ENCODE measurements at regions not wholly inside any gene's neighbourhood (a gene's known extent, or its start where the extent isn't known, plus 50 kb on each side); places are given as distances from the start of the nearest gene placed in this dataset.
A peak's percentile ranks its signal among the peaks of the same experiment; 100 is the strongest.

DNA sequence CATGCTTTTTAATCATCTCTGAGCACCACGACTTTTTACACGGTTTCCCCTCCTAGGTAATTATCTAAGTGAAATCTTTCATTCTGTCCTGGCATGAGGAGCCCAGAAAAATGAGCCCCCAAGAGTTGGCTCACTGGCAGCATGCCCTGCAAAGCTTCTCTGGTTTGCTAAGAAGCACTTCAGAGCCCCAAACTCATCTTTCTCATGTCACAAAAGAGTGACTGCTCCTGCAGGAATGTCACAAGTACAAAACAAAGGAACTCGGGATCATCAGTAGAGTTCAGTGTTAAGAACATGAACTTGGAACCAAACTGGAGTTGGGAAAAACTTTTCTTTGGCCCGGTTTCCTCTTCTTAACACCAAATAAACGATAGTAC is 123.9 kb downstream of the FOXB1 start:
- H3K9me3 Mint-ChIP-seq = no peaks in the 10 kb centered on the region
- Histone ChIP-seq H3K4me2 (peak overlapping the region; percentile 73), H3K9me2 (ENCODE audit: insufficient read depth) (no peaks in the 10 kb centered on the region), H3K27ac (ENCODE audit: low read depth) (no peak overlapping the region), H4K20me1 (replicated peaks; ENCODE audit: insufficient read depth) (no peaks in the 10 kb centered on the region), H3K4me3 (peak overlapping the region; percentile 41), H3K4me1 (ENCODE audit: insufficient read depth) (peaks cover 33% of the 10 kb centered on the region), H3K27me3 (ENCODE audit: insufficient read depth) (0 out of 2 replicates have a peak, but pooled peaks cover 2% of the 10 kb centered on the region), H3K36me3 (ENCODE audit: insufficient read depth) (no peaks in the 10 kb centered on the region), H3K79me2 (replicated peaks; ENCODE audit: insufficient read depth) (no peaks in the 10 kb centered on the region), H3F3A (replicated peaks; ENCODE audit: low read depth) (no peaks in the 10 kb centered on the region), H2AFZ (peak overlapping the region; percentile 3; the same call in 1 of the 2 replicates)
- peaks cover 9% of the 10 kb centered on the region for H3K27me3 Mint-ChIP-seq (ENCODE audit: insufficient read depth, low read depth, poor library complexity)
- peak overlapping the region; percentile 64 for H3K4me3 Mint-ChIP-seq
- TF ChIP-seq, protein P1, sequence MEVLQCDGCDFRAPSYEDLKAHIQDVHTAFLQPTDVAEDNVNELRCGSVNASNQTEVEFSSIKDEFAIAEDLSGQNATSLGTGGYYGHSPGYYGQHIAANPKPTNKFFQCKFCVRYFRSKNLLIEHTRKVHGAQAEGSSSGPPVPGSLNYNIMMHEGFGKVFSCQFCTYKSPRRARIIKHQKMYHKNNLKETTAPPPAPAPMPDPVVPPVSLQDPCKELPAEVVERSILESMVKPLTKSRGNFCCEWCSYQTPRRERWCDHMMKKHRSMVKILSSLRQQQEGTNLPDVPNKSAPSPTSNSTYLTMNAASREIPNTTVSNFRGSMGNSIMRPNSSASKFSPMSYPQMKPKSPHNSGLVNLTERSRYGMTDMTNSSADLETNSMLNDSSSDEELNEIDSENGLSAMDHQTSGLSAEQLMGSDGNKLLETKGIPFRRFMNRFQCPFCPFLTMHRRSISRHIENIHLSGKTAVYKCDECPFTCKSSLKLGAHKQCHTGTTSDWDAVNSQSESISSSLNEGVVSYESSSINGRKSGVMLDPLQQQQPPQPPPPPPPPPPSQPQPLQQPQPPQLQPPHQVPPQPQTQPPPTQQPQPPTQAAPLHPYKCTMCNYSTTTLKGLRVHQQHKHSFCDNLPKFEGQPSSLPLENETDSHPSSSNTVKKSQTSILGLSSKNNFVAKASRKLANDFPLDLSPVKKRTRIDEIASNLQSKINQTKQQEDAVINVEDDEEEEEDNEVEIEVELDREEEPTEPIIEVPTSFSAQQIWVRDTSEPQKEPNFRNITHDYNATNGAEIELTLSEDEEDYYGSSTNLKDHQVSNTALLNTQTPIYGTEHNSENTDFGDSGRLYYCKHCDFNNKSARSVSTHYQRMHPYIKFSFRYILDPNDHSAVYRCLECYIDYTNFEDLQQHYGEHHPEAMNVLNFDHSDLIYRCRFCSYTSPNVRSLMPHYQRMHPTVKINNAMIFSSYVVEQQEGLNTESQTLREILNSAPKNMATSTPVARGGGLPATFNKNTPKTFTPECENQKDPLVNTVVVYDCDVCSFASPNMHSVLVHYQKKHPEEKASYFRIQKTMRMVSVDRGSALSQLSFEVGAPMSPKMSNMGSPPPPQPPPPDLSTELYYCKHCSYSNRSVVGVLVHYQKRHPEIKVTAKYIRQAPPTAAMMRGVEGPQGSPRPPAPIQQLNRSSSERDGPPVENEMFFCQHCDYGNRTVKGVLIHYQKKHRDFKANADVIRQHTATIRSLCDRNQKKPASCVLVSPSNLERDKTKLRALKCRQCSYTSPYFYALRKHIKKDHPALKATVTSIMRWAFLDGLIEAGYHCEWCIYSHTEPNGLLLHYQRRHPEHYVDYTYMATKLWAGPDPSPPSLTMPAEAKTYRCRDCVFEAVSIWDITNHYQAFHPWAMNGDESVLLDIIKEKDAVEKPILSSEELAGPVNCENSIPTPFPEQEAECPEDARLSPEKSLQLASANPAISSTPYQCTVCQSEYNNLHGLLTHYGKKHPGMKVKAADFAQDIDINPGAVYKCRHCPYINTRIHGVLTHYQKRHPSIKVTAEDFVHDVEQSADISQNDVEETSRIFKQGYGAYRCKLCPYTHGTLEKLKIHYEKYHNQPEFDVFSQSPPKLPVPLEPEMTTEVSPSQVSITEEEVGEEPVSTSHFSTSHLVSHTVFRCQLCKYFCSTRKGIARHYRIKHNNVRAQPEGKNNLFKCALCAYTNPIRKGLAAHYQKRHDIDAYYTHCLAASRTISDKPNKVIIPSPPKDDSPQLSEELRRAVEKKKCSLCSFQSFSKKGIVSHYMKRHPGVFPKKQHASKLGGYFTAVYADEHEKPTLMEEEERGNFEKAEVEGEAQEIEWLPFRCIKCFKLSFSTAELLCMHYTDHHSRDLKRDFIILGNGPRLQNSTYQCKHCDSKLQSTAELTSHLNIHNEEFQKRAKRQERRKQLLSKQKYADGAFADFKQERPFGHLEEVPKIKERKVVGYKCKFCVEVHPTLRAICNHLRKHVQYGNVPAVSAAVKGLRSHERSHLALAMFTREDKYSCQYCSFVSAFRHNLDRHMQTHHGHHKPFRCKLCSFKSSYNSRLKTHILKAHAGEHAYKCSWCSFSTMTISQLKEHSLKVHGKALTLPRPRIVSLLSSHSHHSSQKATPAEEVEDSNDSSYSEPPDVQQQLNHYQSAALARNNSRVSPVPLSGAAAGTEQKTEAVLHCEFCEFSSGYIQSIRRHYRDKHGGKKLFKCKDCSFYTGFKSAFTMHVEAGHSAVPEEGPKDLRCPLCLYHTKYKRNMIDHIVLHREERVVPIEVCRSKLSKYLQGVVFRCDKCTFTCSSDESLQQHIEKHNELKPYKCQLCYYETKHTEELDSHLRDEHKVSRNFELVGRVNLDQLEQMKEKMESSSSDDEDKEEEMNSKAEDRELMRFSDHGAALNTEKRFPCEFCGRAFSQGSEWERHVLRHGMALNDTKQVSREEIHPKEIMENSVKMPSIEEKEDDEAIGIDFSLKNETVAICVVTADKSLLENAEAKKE (CRISPR knock-in tag; IDR thresholded peaks at IDR 0.05) = no peak
- TF ChIP-seq, protein P2, sequence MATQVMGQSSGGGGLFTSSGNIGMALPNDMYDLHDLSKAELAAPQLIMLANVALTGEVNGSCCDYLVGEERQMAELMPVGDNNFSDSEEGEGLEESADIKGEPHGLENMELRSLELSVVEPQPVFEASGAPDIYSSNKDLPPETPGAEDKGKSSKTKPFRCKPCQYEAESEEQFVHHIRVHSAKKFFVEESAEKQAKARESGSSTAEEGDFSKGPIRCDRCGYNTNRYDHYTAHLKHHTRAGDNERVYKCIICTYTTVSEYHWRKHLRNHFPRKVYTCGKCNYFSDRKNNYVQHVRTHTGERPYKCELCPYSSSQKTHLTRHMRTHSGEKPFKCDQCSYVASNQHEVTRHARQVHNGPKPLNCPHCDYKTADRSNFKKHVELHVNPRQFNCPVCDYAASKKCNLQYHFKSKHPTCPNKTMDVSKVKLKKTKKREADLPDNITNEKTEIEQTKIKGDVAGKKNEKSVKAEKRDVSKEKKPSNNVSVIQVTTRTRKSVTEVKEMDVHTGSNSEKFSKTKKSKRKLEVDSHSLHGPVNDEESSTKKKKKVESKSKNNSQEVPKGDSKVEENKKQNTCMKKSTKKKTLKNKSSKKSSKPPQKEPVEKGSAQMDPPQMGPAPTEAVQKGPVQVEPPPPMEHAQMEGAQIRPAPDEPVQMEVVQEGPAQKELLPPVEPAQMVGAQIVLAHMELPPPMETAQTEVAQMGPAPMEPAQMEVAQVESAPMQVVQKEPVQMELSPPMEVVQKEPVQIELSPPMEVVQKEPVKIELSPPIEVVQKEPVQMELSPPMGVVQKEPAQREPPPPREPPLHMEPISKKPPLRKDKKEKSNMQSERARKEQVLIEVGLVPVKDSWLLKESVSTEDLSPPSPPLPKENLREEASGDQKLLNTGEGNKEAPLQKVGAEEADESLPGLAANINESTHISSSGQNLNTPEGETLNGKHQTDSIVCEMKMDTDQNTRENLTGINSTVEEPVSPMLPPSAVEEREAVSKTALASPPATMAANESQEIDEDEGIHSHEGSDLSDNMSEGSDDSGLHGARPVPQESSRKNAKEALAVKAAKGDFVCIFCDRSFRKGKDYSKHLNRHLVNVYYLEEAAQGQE (IDR thresholded peaks at IDR 0.05; ENCODE audit: unreplicated experiment) = no peak
- TF ChIP-seq EZH2phosphoT487 (IDR thresholded peaks at IDR 0.05; ENCODE audit: unreplicated experiment) = no peak
- H3K36me3 Mint-ChIP-seq (ENCODE audit: low read depth) = no peaks in the 10 kb centered on the region
- peak; percentile 64 for DNase-seq (ENCODE audit: low spot score)
- peaks cover 33% of the 10 kb centered on the region for H3K4me1 Mint-ChIP-seq
- 0 out of 2 replicates have a peak overlapping the region, but pooled peaks have one; percentile 15 for H3K27ac Mint-ChIP-seq
- ATAC-seq = peak; percentile 38
